Dendritic cell treated with granulocyte-macrophage colony-stimulating factor and Interleukin-4, amounts not matched to agents 40 ng/mL and 50 ng/mL, for 4 days (primary cell): ENCODE measurements at regions not wholly inside any gene's neighbourhood (a gene's known extent, or its start where the extent isn't known, plus 50 kb on each side); places are given as distances from the start of the nearest gene placed in this dataset.

Experiments used
- H3K27ac Mint-ChIP-seq: one replicate; pipeline ENCODE4 v1.8.0; 2022; ENCODE audit warnings: mild to moderate bottlenecking, mixed read lengths
- H3K27me3 Mint-ChIP-seq: one replicate; pipeline ENCODE4 v1.8.0; 2022; ENCODE audit warnings: mild to moderate bottlenecking, mixed read lengths
- H3K36me3 Mint-ChIP-seq: one replicate; pipeline ENCODE4 v1.8.0; 2022; ENCODE audit warnings: low read depth, mixed read lengths
- H3K4me1 Mint-ChIP-seq: one replicate; pipeline ENCODE4 v1.8.0; 2022; ENCODE audit warnings: low read depth, mixed read lengths
- H3K4me3 Mint-ChIP-seq: one replicate; pipeline ENCODE4 v1.8.0; 2022; ENCODE audit warnings: mild to moderate bottlenecking, moderate library complexity, mixed read lengths
- H3K9me3 Mint-ChIP-seq: one replicate; pipeline ENCODE4 v1.8.0; 2022; ENCODE audit warnings: mixed read lengths
- intact Hi-C: fragments of 100-400 bp; cut with micrococcal nuclease; formaldehyde crosslinking; loops from one replicate; pipeline ENCODE4 v1.15.0; 2022

DNA sequence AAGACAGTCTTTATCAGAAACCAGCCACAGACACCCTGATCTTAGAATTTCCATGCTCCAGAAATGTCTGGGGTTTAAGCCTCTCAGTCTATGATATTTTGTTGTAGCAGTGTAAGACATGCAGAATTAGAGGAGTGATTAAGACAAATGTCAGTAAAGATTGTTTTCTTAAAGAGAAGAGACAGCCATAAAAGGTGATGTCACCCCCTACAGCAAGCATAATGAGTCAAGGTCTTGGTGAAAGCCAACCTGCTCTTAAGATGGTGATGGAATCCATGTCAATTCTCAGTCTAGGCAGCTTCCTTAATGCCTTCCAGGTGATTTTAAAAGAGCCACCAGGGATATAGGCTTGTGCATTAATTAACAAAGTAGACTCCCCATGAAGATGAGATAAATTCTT, 849.9 kb upstream of the EPHA7 start:
- Mint-ChIP-seq H3K9me3 (peaks cover 23% of the 10 kb centered on the region), H3K27ac (no peak overlapping the region), H3K36me3 (no peaks in the 10 kb centered on the region), H3K4me1 (no peaks in the 10 kb centered on the region), H3K27me3 (no peaks in the 10 kb centered on the region), H3K4me3 (no peak overlapping the region)
- intact Hi-C loops, result no loop called here

DNA sequence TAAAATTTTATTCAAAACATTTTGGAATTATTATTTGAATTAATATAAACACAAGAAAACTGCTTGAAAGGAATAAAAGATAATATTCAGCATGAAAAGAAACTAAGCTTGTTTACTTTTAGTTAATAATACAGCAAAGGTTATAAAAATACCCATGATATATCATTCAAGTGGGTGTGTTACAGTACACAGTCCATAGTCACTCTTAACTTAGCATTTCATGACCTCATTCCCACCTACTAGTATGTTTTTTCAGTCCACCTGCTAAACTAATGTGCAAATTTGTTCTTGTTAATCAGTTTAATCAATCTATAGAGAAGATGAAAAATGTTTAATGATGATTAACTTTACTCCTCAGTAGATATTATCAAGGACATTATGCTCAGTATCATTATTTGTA, 841.4 kb upstream of the EPHA7 start:
- no peaks in the 10 kb centered on the region for H3K27me3 Mint-ChIP-seq
- H3K36me3 Mint-ChIP-seq, result no peaks in the 10 kb centered on the region
- intact Hi-C loops, result no loop called here
- H3K27ac Mint-ChIP-seq, result no peak overlapping the region
- no peak overlapping the region for H3K4me3 Mint-ChIP-seq
- peaks cover 16% of the 10 kb centered on the region for H3K9me3 Mint-ChIP-seq
- no peaks in the 10 kb centered on the region for H3K4me1 Mint-ChIP-seq

DNA sequence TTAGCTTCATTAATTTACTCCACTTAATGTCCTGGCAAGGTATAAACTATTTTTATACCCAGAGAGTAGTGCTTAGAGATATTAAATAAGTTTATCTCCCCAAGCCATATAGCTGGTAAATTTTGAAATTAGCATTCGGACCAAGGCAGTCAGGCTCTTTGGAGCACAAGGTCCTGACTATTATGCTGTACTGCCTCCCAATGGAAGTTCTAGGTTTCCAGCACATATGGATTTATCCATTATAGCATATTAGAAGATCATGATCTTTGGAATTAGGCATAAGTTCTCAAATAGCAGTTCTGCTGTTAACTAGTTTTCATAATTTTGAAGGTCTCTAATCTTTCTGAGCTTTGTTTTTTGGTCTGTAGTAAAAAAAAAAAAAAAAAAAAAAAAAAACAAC, 835.3 kb upstream of the EPHA7 start:
- no peaks in the 10 kb centered on the region for H3K27me3 Mint-ChIP-seq
- intact Hi-C loops, result no loop called here
- H3K36me3 Mint-ChIP-seq, result no peaks in the 10 kb centered on the region
- no peaks in the 10 kb centered on the region for H3K4me1 Mint-ChIP-seq
- no peak overlapping the region for H3K27ac Mint-ChIP-seq
- no peak overlapping the region for H3K4me3 Mint-ChIP-seq
- H3K9me3 Mint-ChIP-seq, result no peaks in the 10 kb centered on the region

DNA sequence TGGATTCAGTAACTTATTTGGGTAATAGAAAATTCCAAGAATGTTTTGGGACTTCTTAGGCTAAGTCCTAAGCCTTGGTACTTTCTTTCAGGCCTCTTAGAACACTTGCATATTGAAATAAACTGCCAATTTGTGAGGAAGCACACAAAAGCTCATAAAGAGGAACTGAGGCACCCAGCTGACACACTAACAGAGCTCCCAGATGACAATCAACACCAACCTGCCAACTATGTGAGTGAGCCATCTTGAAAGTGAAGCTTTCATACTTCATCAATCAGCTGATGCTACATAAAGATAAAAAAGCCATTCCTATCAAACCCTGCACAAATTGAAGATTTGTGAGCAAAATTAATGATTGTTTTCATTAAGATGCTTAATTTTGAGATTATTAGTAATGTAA, 832.5 kb upstream of the EPHA7 start:
- intact Hi-C loops, result no loop called here
- Mint-ChIP-seq H3K27me3 (no peaks in the 10 kb centered on the region), H3K27ac (no peak overlapping the region), H3K4me1 (no peaks in the 10 kb centered on the region), H3K36me3 (no peaks in the 10 kb centered on the region), H3K4me3 (no peak overlapping the region), H3K9me3 (no peaks in the 10 kb centered on the region)

DNA sequence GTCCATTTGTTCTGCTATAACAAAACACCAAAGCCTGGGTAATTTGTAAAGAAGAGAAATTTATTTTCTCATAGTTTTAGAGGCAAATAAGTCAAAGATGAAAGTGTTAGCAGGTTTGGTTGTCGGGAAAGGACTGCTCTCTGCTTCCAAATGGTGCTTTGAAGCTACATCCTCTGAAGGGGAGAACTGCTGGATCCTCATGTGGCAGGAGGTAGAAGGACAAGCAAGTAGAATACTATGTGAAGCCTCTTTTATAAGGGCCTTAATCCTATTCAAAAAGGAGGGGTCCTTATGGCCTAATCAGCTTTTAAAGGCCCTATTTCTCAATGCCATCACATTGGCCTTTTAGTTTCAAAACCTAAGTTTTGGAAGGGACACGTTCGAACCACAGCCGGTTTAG, 826.0 kb upstream of the EPHA7 start:
- intact Hi-C loops, result no loop called here
- H3K4me1 Mint-ChIP-seq, result no peaks in the 10 kb centered on the region
- H3K4me3 Mint-ChIP-seq, result no peak overlapping the region
- no peaks in the 10 kb centered on the region for H3K36me3 Mint-ChIP-seq
- H3K27ac Mint-ChIP-seq, result no peak overlapping the region
- no peaks in the 10 kb centered on the region for H3K27me3 Mint-ChIP-seq
- H3K9me3 Mint-ChIP-seq, result no peaks in the 10 kb centered on the region

DNA sequence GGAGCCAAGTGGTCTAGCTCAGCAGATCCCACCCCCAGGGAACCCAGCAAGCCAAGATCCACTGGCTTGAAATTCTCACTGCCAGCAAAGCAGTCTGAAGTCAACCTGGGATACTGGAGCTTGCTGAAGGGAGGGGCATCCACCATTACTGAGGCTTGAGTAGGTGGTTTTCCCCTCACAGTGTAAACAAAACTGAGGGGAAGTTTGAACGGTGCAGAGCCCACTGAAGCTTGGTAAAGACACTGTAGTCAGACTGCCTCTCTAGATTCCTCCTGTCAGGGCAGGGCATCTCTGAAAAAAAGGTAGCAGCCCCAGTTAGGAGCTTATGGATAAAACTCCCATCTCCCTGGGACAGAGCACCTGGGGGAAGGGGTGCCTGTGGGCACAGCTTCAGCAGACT, 819.5 kb upstream of the EPHA7 start:
- no peaks in the 10 kb centered on the region for H3K9me3 Mint-ChIP-seq

DNA sequence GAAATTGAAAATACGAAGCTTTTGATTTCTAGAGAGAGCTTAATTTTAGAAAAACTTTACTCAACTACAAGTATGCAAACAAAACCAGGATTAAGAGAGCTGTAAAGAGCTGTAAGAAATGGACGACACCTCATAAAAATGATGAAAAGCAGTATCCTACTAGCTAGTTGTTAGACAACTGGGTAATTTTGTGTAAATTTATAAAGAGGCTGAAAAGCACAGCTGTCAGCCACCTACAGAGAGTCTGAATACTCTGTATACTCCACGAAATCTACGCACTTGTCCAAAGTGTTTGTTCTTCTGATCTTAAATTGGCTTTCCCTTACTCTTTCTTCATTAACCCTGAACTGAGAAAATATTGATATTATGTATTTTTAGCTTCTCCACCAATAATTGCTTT, 808.4 kb upstream of the EPHA7 start:
- Mint-ChIP-seq H3K36me3 (no peaks in the 10 kb centered on the region), H3K9me3 (no peaks in the 10 kb centered on the region), H3K27me3 (no peaks in the 10 kb centered on the region), H3K27ac (no peak overlapping the region), H3K4me1 (no peaks in the 10 kb centered on the region), H3K4me3 (no peak overlapping the region)
- intact Hi-C loops, result no loop called here

More for the DNA sequence above, 819.5 kb upstream of the EPHA7 start:
- Mint-ChIP-seq H3K4me1 (no peaks in the 10 kb centered on the region), H3K4me3 (no peak overlapping the region), H3K27me3 (no peaks in the 10 kb centered on the region), H3K27ac (no peak overlapping the region), H3K36me3 (no peaks in the 10 kb centered on the region)
- intact Hi-C loops, result no loop called here

DNA sequence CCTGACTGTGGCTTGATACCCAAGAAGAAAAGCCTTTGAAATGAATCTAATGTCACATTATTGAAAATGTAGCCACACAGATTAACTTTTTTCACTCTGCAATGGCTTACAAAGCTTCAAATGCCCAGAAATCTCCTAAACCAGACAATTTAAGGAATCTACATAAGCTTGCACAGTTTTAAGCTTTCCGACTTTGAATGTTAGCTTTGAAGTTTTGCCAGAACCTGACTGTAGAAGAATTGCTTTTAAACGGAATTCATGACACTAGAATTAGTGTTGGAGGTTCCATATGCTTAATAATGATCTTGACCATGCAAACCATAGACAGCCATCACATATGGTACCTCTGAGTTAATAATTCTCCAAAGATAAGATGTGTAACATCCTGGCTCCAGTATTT, 798.5 kb upstream of the EPHA7 start:
- H3K27ac Mint-ChIP-seq, result no peak overlapping the region
- intact Hi-C loops, result no loop called here

DNA sequence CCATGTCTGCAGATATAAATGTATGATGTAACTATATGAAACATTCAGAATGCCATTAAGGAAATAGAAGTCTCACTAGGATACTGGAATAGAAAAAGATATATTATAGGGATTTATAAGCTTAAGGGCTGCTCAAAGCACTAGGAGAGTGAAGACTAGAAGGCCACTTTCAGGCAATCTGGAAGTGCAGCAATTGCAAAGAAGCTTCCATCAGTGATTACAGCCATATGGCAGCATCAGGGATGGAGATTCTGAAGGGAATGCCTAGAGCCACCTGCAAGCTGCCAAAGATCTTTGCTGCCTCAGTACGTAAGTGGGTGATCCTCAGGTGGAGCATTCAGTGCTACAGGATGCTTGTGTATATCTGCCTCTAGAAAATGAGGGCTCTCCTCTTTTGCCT, 796.2 kb upstream of the EPHA7 start:
- no peak overlapping the region for H3K27ac Mint-ChIP-seq
- no peak overlapping the region for H3K4me3 Mint-ChIP-seq
- no peaks in the 10 kb centered on the region for H3K4me1 Mint-ChIP-seq
- H3K36me3 Mint-ChIP-seq, result no peaks in the 10 kb centered on the region
- intact Hi-C loops, result no loop called here
- no peaks in the 10 kb centered on the region for H3K27me3 Mint-ChIP-seq
- no peaks in the 10 kb centered on the region for H3K9me3 Mint-ChIP-seq

More for the DNA sequence above, 798.5 kb upstream of the EPHA7 start:
- Mint-ChIP-seq H3K4me3 (no peak overlapping the region), H3K9me3 (no peaks in the 10 kb centered on the region), H3K36me3 (no peaks in the 10 kb centered on the region), H3K4me1 (no peaks in the 10 kb centered on the region), H3K27me3 (no peaks in the 10 kb centered on the region)

DNA sequence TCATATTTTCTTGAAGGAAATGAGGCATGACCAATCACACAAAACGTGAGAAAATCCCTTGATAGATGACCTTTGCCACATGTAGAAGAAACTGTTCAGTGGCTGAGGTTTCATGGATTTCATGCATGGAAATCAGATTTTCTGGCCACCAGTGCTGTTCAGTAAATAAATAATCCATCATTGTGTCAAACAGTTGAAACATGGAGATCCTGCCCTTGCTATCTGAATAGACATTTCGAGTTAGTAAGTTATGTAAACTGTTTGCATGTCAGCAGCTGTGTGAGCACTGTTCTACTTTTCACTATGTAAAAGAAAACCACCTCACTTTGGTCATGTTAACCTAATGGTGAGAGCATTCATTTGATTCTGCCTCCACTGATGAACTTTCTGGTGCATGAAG, 793.9 kb upstream of the EPHA7 start:
- no peaks in the 10 kb centered on the region for H3K27me3 Mint-ChIP-seq
- H3K27ac Mint-ChIP-seq, result no peak overlapping the region
- intact Hi-C loops, result no loop called here
- no peak overlapping the region for H3K4me3 Mint-ChIP-seq
- no peaks in the 10 kb centered on the region for H3K9me3 Mint-ChIP-seq
- no peaks in the 10 kb centered on the region for H3K4me1 Mint-ChIP-seq
- H3K36me3 Mint-ChIP-seq, result no peaks in the 10 kb centered on the region

DNA sequence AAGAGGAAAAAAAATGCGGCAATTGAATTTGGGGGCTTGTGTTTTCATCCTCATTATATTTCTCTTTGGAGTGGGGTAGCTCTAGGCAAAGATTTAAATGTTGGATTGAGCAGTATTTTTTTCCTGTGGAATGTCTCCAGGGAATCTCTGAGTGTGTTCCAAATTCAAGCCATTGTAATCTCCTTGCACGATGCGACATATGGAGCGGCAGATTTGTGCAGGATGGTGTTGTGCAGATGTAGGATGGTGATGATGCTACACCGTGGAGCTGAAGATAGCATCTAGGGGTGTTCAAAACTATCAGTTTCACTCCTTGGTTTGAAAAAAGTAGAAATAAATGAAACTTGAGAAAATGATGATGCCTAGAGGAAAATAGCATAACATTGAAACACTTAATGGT, 777.5 kb upstream of the EPHA7 start:
- no peak overlapping the region for H3K4me3 Mint-ChIP-seq
- no peaks in the 10 kb centered on the region for H3K36me3 Mint-ChIP-seq
- no peak overlapping the region for H3K27ac Mint-ChIP-seq
- no peaks in the 10 kb centered on the region for H3K4me1 Mint-ChIP-seq
- H3K27me3 Mint-ChIP-seq, result no peaks in the 10 kb centered on the region
- intact Hi-C loops, result no loop called here
- H3K9me3 Mint-ChIP-seq, result peaks cover 8% of the 10 kb centered on the region

DNA sequence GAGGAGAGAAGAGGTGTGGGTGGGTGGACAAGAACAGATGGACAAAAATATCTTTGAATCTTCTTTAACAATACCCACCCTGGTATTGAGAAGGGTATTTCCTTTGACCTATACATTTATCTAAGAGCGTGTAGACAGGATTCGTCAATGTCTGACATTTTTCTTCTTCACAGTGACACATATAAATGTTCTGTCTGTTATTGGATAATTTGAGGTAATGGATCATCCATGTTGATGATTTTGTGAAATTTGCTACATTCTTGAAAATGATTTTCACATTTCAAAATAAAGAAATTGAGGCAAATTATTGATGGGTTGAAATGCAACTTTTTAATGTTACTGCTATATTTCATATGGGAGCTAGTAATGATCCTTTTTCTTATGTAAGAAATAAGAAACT, 770.7 kb upstream of the EPHA7 start:
- no peaks in the 10 kb centered on the region for H3K9me3 Mint-ChIP-seq
- H3K27ac Mint-ChIP-seq, result no peak overlapping the region
- H3K4me1 Mint-ChIP-seq, result no peaks in the 10 kb centered on the region
- H3K27me3 Mint-ChIP-seq, result no peaks in the 10 kb centered on the region
- no peaks in the 10 kb centered on the region for H3K36me3 Mint-ChIP-seq
- intact Hi-C loops, result no loop called here
- H3K4me3 Mint-ChIP-seq, result no peak overlapping the region

DNA sequence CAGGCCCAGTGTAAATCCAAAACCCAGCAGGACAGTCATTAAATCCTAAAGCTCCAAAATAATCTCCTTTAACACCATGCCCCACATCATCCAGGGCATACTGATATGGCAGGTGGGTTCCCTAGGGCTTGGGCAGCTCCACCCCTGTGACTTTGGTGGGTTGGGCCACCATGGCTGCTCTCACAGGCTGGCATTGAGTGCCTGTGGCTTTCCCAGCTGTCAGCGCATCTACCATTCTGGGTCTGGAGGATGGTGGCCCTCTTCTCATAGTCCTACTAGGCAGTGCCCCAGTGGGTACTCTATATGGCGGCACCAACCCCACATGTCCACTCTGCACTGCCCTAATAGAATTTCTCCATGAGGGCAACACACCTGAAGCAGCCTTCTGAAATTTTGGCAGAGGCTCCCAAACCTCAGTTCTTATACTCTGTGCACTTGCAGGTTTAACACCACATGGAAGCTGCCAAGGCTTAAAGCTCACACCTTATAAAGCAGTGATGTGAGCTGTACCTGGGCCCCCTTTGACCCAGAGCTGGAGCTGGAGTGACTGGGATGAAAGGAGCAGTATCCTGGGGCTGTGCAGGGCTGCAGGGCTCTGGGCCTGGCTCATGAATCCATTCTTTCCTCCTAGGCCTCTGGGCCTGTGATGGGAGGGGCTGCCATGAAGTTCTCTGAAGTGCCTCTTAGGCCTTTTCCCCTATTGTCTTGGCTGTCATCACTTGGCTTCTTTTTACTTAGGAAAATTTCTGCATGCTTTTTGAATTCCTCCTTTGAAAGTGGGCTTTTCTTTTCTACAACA, 765.5 kb upstream of the EPHA7 start:
- Mint-ChIP-seq H3K27me3 (no peaks in the 10 kb centered on the region), H3K4me1 (no peaks in the 10 kb centered on the region), H3K4me3 (no peak overlapping the region), H3K9me3 (peaks cover 21% of the 10 kb centered on the region), H3K27ac (no peak overlapping the region), H3K36me3 (no peaks in the 10 kb centered on the region)
- intact Hi-C loops, result no loop called here

DNA sequence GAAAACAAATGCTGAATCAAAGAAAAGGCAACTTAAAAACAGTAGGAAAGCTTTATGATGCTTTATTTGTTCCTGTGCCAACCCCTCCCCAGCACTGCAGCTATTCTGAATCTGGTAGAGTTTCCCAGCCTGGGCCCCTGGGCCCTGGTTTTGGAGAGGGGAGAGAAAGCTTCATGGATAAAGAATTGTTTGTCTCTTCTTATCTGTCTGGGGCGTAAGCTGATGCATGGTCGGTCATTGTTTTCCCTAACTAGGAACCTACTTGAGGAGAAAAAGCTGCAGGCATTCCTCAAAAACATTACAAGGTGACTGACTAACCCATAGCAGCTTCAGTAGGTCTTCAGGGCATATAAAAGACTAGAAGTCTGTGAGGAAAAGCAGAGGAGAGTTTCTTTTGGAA, 758.1 kb upstream of the EPHA7 start:
- Mint-ChIP-seq H3K4me1 (no peaks in the 10 kb centered on the region), H3K4me3 (no peak overlapping the region), H3K27ac (no peak overlapping the region), H3K9me3 (no peaks in the 10 kb centered on the region), H3K36me3 (no peaks in the 10 kb centered on the region), H3K27me3 (no peaks in the 10 kb centered on the region)
- intact Hi-C loops, result no loop called here

DNA sequence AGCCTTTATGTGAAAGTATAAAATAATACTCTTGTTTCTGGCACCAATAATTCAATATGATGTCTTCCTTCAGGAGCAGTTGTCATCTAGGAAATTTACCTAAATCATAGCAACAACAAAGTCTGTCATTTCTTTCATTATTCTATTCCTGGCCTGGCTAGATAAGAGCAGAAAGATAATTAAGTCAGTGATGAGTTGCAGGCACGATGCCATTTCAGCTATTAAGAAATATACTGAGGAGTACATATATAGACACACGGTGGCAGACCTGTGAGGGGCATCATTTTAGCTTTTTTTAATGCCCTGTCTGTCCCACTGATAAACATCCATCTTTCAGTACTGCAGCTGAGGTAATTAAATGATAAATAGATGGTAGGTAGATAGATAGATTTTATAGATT, 756.1 kb upstream of the EPHA7 start:
- no peaks in the 10 kb centered on the region for H3K9me3 Mint-ChIP-seq
- no peaks in the 10 kb centered on the region for H3K4me1 Mint-ChIP-seq
- H3K27ac Mint-ChIP-seq, result no peak overlapping the region
- intact Hi-C loops, result no loop called here
- no peaks in the 10 kb centered on the region for H3K36me3 Mint-ChIP-seq
- H3K4me3 Mint-ChIP-seq, result no peak overlapping the region
- H3K27me3 Mint-ChIP-seq, result no peaks in the 10 kb centered on the region
